IPS DF 4.7 (cell line): ENCODE measurements at regions not wholly inside any gene's neighbourhood (a gene's known extent, or its start where the extent isn't known, plus 50 kb on each side); places are given as distances from the start of the nearest gene placed in this dataset.
"Not testable (repeated sequence)": the region's sequence is repeated elsewhere in the genome, so short reads cannot be mapped to it uniquely, and the experiment has no call there.

Experiments used
- DNase-seq: peaks from one replicate; pipeline ENCODE4 v3.0.0-alpha.2; 2013; ENCODE audit warnings: low spot score; ENCODE audit errors: extremely low read depth

DNA sequence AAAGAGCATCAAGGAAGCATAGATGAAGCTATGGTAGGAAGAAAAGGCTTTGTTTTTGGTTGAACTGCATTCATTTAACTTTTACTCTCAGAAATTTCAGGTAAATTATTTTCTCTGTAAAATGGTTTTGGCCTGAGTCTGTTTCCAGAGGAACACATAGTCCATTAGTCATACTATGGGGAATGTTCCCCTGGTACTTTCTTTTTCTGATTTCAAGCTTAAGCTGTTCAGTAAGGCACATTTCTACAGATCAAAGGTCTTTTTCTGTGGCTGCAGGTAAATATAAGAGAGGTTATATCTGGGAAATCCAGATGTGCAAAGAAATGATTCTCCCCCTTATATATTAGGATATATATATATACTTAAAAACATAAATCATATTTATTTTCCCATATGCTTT is 1744.4 kb upstream of the ADGRL3 start:
- DNase-seq: no peak

DNA sequence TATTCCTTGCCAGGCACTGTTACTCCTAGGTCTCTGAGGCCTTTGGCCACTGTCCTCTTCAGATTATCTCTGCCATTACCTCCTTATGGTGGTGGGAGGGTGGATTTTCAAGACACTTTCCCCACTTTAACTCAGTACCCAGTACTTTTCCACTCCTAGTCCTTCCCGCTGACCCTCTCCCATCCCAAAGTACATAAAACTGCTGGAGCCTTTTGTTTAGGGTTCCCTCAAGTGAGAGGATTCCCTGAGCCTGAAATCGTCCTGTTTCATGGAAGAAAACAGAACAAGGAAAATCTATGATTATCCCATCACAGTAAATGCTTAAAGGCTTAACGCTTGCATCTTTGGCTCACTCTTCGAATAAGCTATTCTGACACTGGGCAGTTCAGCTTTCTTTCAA is 1742.5 kb upstream of the ADGRL3 start:
- DNase-seq: no peak

DNA sequence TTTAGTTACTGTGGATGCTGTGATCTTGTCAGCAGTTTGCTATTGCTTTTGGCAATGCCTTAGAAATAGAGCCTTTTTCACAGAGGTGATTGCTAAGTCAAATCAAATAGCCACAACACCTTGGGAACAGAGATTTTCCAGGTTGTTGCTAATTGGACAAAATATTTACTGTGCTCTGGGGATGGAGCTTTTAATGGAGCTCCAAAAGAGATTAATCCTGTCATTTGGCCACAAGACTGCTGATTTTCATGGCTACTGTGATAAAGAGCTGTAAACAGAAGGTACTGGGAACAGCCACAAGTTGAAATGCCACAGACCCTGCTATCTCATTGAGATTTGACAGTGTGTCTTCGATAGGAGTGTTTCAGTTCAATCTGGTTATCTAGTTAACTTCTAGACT is 1715.2 kb upstream of the ADGRL3 start:
- DNase-seq: no peak

DNA sequence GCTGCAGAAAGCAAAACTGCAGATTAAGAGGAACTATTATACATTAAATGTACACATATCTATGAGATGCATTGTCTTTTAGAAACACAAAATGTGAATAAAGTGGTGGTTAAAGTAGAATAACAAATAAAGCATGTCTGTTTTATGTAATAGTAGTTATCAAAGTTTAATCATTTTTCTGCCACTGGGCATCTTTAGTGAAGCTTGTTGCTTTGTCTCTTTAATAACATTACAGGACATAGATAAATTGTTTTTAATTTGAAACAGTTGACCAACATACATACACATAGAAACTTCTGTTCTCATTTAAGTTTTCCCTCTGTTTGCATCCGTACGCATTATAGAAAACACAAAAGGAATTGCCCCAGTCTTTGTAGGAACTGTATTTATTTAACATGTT is 1700.0 kb upstream of the ADGRL3 start:
- no peak for DNase-seq

DNA sequence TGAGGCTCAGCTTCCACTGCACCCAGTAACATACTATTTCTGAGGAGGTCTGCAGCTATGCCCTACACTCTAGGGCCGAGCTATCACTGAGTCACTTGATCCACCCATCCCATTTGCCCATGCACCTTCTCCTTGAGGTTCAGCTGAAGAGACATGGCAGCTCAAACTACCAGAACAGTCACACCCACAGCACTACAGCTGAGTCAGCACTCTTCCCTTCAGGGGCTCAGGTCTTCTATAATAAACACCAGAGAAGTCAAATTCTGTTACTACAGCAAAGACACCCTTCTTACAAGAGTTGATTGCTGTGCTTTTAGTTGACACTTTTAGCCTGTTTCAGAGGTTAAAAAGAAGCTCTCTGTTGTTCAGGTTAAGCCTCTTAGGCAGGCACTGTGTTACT is 1696.4 kb upstream of the ADGRL3 start:
- DNase-seq: no peak

DNA sequence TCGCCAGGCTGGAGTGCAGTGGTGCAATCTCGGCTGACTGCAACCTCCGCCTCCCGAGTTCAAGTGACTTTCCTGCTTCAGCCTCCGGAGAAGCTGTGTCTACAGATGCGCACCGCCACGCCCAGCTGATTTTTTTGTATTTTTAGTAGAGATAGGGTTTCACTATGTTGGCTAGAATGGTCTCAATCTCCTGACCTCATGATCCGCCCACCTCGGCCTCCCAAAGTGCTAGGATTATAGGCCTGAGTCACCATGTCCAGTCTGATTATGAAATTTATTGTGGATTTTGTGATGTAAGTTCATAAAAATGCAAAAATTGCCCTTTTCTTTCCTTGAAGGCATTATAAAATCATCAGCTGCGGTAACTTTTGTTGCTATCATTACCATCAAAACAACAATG is 1688.3 kb upstream of the ADGRL3 start:
- not testable (repeated sequence) for DNase-seq

DNA sequence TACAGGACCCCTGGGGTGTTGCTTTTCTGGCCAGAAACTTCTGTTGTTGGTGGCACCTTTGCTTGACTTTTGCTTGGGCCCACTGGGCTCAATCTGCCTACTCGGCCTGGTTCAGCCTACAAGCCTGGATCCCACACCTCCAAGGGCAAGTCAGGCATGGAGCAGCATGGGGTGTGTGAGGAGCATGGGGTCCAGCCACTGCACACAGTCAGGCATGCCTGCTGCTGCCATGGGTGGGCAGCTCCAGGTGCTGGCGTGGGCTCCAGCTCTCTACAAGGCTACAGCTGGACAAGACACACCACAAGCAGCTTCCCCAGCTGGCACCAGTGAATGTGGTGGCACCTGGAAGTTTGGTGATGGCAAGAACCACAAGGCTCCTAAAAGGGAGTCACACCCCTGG is 1683.1 kb upstream of the ADGRL3 start:
- no peak for DNase-seq

DNA sequence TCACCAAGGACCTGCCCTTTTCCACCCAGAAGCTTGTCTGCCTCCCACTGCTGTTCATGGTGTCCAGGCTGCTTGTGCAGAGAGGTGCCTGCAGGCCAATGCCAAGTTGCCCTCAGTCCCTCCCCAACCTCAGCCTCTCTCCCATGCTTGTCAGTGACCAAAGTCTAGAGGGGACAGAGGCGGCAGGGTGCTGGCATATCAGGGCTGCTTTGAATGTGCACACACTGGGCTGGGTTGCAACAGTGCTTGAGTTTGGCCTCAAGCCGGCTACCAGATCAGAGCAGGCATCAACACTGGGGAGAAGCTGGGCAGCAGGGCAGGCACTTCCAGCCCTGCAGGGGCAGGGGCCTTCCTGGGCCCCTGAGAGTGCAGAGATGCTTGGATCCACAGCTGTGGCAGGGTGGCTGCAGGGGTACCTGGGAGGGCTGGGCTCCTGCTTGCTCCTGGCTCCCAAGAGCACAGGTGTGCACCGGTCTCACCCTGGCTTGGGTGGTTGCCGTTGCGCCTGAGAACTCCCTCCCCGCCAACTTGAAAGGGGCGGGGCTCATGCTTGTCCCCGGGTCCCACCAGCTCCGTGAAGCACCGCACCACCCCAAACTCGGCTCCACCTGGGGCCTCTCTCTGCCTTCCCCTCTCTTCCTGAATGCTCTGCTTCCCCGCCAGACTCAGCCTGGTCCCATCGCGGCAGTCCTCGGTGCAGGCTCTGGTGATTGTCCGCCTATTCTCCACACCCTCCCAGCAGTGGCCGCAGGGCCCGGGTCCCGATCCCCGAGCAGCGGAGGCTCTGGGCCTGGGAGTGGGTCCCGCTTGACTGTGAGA is 1681.9 kb upstream of the ADGRL3 start:
- DNase-seq: no peak

DNA sequence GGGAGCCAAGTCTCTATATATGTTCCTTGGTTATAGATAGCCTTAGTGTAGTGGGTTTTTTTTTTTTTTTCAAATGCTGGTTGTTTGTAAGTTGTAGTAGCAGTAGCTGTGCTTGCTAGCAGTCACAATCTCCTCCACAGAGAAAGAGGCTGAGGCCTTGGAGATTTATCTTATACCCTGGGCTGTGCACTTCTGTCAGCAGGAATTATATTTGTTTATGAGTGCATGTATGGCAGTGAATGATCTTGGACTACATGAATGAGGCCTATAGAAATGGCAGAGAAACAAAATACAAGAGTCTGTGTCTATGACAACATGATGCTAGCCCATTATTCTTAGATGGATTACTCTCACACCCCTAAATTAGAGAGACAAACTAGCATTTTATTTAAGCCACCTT is 1674.2 kb upstream of the ADGRL3 start:
- no peak for DNase-seq

DNA sequence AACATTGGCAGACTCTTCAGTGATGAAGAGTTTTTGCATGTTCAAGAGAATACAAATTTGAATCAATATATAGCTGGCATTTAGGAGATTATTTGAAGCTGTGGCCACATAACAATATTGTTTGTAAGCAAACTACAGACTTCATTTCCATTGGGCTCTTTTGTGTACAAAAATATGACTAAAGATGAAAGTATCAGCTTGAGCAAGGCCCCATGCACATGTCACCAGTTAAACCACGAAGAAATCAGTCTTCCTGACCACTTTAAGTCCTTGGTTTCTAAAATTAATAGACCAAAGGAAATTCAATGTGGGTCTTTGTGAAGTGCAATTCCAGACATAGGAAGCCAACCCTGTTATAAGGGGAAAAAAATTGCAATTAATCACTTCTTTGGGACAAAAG is 1664.6 kb upstream of the ADGRL3 start:
- DNase-seq: no peak

DNA sequence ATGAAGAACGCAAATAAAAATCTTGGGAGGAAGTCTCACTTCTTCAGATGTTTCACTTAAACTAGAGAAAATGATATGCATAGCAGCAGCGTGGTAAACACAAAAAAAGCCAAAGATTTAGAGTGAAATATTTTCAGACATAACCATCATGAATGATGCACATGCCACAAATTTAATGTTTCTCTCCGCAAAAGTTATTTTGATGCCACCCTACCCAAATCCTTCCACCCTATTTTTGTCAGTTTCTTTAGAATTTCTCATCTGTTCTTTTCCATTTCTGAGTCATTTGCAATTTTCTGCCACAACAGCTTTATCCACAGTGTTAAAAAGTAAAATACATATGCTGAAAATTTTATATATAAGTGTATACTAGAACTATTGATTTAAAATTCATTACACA is 1663.7 kb upstream of the ADGRL3 start:
- DNase-seq: no peak

DNA sequence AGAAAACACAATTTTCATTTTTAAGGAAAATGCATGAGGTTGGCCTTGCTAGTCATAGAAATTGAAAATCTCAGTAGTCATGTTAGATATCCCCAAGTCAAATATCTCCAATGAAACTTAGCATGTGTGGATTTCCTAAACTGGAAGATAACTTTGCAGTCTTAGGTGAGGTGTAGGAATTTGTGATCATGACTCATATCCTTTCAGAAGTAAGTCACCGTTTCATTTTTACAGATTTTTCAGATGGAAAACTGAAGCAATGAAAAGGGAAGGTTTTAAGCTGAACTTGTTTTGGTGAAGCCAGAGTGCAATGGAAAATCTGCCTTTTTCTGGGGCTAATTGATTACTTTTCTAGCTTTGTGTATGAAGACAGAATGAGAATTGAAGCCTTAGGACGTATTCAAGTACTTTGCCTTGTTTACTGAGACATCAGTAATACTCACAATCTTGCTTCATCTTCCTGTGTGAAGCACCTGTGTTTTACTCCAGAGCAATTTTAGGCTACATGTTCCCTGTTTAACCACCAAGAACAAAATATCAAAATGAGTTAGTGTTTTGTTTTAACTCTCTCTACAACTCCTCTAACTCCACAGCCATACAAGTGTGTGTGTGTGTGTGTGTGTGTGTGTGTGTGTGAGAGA is 1662.8 kb upstream of the ADGRL3 start:
- no peak for DNase-seq

DNA sequence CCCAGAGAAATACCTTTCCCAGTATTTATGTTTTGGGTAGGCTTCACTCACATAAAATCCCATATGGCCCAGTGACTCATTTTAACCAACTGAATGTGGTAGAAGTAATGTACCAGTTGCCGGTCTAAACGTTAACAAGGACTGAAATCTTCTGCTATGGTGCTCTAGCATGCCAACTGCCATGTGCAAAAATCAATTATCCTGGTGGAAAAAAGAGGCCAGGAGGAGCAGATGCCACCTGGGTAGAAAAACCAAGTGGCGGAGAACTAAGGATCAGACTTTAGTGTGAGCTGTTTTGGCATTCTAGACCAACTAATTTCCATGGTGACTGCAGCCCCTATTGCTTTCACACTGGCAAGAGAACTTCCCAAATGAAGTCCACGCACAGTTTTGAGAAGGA is 1660.7 kb upstream of the ADGRL3 start:
- no peak for DNase-seq

DNA sequence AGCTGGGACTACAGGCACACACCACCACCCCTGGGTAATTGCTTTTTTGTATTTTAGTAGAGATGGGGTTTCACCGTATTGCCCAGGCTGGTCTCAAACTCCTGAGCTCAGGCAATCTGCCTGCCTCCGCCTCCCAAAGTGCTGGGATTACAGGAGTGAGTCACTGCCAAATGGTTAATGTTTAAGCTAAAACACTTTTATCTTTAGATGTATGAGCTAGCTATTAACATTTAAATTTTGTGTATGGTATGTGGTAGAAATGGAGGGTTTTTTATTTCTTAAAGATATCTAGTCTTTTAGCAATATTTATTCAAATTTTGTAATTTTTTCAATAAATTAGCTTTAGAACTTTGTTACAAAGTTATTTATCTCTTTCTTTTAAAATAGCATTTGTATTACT is 1659.8 kb upstream of the ADGRL3 start:
- DNase-seq: no peak

DNA sequence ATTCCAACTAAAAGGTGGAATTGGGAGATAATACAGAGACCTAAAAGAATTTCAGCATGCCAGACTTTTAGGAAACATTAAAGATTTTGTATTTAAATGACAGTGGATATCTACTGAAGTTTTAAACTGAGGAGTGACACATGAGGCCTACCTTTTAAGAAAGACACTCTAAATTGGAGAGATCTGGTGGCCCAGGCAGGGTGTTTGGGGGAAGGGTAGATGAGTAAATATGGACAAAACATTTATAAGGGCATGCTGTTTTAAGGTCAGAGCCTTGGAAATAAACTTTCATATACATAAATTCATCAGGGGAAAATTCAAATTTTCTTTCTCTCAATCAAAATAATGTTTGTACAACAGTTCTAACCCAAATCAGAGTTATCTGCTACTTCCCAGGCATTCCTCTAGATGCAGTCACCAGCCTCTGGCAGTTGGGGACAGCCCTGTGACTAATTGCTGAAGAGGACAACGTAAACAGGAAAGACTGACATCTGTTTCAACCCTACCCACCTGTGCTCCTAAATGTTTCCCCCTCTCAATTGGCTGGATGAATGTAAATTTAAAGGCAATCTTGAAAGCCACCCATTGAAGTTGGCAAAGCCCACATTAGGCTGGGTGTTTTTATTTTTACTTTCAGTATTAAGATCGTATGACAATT is 1646.9 kb upstream of the ADGRL3 start:
- DNase-seq: no peak

DNA sequence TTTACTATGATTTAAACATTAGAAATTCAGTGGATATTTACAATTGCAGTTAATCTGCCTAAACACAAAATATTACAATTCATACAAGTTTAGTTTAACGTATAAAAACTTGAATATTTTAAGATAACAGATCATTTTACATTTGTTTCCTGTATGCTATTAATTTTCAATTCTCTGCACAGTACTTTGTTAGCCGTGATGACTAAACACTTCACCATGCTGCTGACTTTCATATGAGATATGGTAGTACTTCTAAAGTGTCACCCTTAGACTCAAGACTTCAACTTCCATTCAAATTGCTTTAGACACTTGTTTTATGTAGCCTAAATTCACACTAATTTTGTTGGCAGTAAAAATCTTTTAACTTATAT is 1646.4 kb upstream of the ADGRL3 start:
- DNase-seq: no peak

DNA sequence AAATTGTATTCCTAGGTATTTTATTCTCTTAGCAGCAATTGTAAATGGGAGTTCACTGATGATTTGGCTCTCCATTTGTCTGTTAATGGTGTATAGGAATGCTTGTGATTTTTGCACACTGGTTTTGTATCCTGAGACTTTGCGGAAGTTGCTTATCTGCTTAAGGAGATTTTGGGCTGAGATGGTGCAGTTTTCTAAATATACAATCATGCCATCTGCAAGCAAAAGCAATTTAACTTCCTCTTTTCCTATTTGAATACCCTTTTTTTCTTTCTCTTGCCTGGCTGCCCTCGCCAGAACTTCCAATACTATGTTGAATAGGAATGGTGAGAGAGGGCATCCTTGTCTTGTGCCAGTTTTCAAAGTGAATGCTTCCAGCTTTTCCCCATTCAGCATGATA is 1643.9 kb upstream of the ADGRL3 start:
- DNase-seq: not testable (repeated sequence)

DNA sequence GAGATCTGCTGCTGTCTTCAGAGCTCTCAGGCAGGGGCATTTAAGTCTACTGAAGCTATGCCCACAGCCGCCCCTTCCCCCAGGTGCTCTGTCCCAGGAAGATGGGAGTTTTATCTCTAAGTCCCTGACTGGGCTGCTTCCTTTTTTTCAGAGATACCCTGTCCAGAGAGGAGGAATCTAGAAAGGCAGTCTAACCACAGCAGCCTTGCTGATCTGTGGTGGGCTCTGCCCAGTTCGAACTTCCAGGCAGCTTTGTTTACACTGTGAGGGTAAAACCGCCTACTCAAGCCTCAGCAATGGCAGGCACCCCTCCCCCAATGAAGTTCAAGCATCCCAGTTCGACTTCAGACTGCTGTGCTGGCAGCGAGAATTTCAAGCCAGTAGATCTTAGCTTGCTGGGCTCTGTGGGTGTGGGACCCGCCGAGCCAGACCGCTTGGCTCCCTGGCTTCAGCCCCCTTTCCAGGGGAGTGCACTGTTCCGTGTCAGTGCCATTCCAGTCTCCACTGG is 1639.9 kb upstream of the ADGRL3 start:
- DNase-seq: not testable (repeated sequence)

DNA sequence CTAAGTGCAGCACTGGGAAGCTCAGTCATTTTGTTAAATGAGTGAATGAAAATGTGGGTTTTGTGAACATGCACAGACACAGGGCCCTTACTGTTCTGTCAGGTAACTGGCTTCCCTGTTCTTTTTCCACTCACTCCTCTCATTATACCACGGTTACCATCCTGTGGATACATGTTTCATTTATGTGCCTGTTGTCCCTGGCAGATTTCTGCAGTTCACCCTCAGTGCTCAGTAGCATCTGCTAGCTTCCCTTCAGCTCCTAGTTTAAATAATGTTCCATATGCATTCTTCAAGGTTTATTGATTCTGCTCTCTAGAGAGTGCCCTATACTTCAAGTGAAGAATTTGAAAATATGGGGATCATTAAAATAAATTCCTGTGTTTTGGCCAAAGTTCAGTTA is 1634.3 kb upstream of the ADGRL3 start:
- DNase-seq: no peak

DNA sequence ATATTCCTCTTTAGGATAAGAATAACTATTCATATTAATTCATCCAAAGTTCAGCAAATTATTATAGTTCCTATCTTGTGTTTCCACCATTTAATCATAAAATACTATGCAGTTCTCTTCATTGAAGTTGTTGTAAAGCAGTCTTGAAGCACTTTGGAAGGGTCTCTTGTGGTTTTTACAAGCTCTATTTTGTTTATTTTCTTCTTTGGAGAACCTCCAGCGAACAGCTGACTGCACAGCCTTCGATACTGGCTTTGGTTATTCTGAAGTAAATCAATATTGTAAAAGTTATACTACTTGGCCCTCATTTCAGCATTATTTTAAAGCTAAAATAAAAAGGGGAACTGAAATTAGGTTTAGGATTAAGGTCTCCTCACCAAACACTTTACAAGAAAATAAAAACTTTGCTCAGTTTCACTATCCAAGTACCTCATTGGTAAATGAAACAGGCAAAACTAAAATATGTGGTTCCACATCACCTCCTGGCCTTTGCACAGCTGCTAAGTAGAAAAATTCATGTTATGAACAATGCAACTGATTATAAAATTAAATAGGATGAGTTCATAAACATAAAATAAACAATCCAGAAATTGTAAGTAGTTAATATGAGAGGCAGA is 1629.2 kb upstream of the ADGRL3 start:
- no peak for DNase-seq

DNA sequence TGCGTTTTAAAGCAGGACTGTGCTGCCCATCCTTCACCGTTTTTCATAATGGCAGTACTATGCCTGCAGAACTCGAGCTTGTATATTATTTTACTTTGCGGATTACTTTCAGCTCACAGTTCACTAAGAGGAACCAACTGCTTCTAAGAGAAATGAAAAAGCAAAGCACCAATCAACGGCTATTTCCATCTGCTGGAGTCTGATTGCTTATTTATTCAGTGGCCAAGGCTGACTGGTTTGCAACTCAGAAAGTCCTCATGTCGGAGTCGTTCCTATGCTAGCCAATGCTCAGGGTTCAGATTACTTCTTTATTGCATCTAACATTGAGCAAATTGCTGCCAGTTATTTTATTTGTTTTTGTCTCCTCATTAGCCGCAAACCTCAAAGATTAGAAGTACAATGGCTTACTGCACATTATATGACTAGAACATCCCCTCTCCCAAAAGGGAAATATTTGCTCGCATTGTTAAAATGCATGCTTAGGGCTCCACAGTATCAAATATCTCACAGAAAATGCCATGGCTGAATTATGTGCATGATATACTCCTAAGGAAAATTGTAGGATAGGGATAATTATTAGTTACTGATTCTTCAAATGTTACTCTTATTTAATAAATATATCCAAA is 1628.2 kb upstream of the ADGRL3 start:
- DNase-seq: no peak
